Gastroesophageal sphincter (tissue), 4 donors: ENCODE measurements at regions not wholly inside any gene's neighbourhood (a gene's known extent, or its start where the extent isn't known, plus 50 kb on each side); places are given as distances from the start of the nearest gene placed in this dataset.

Source experiments
- ATAC-seq: fragments of 150-250 bp; one replicate; pipeline ENCODE4 v1.9.1; 2016; ENCODE audit warnings: mild to moderate bottlenecking, moderate library complexity
- H3K27ac ChIP-seq, 4 donors: fragments of 200-600 bp; sonication (generic) in 3 of 4; 1 replicate in 3 of 4; 2 replicates in 1 of 4; pipeline ENCODE4 v1.5.1; 2016 to 2019
- H3K27me3 ChIP-seq: fragments of 200-600 bp; sonication (generic); one replicate; pipeline ENCODE4 v1.5.1; 2019
- H3K36me3 ChIP-seq, 2 donors: fragments of 200-600 bp; sonication (generic); one replicate each; pipeline ENCODE4 v1.5.1; 2019; ENCODE audit warnings: control low read depth in 1 of 2
- H3K4me1 ChIP-seq, 3 donors: fragments of 200-600 bp; sonication (generic); 1 replicate in 2 of 3; 2 replicates in 1 of 3; pipeline ENCODE4 v1.5.1; 2016 to 2019; ENCODE audit warnings: control low read depth in 2 of 3
- H3K4me3 ChIP-seq, 2 donors: fragments of 200-600 bp; sonication (generic); one replicate each; pipeline ENCODE4 v1.5.1; 2019; ENCODE audit warnings: mild to moderate bottlenecking in 1 of 2, moderate library complexity in 1 of 2
- H3K9me3 ChIP-seq, 3 donors: fragments of 200-600 bp; sonication (generic); one replicate each; pipeline ENCODE4 v1.5.1; 2017 to 2019; ENCODE audit warnings: control low read depth in 2 of 3
- CTCF ChIP-seq, 4 experiments: fragments of 200-600 bp in 2 of 4; fragments of 450-650 bp in 2 of 4; sonication (generic) in 1 of 4; IDR thresholded peaks; one replicate each; pipeline ENCODE4 v1.5.1; 2017 to 2019; ENCODE audit warnings: antibody characterized with exemption in 4 of 4, mild to moderate bottlenecking in 2 of 4, moderate library complexity in 2 of 4
- EP300 ChIP-seq: sonication (generic); formaldehyde crosslinking; IDR thresholded peaks from one replicate; pipeline ENCODE4 v1.6.1; 2017; ENCODE audit warnings: antibody characterized with exemption, mild to moderate bottlenecking
- POLR2A ChIP-seq, 2 donors: fragments of 450-650 bp; IDR thresholded peaks; one replicate each; pipeline ENCODE4 v1.6.1; 2017; ENCODE audit warnings: antibody characterized with exemption in 2 of 2, mild to moderate bottlenecking in 2 of 2, moderate library complexity in 1 of 2
- POLR2AphosphoS5 ChIP-seq: sonication (generic); formaldehyde crosslinking; IDR thresholded peaks from one replicate; pipeline ENCODE4 v1.6.1; 2017; ENCODE audit warnings: antibody characterized with exemption
- WGBS, 2 donors: methylation state at CpG; one replicate each; pipeline ENCODE4 v1.1.5; 2018; ENCODE audit warnings: low coverage in 1 of 2; 5-methylcytosine and 5-hydroxymethylcytosine counted together
- small RNA-seq, 4 donors: library from RNA; depleted of rRNA; stranded (forward); fragments of <200 nt; gene quantifications; one replicate each; pipeline ENCODE3, GENCODE V24; 2016

- WGBS, 2 donors = 19% methylated on average over 8 to 12 of the region's 12 CpGs
- no peaks in the 10 kb centered on the region for H3K36me3 ChIP-seq
These were observed 54.2 kb upstream of the TMCO5A start for GRCh38 chr15:37880009-37880834.

GRCh38 chr15:37880835-37881153, 53.6 kb upstream of the TMCO5A start:
- no peak overlapping the region for H3K27ac ChIP-seq
- H3K4me1 ChIP-seq = no peaks in the 10 kb centered on the region
- TF ChIP-seq EP300 = no peak
- TF ChIP-seq CTCF (IDR thresholded peaks at IDR 0.05) = no peak
- TF ChIP-seq POLR2A (IDR thresholded peaks at IDR 0.05) = no peak
- TF ChIP-seq POLR2AphosphoS5 = no peak
- no peaks in the 10 kb centered on the region for H3K9me3 ChIP-seq
- ATAC-seq = no peak
- no peaks in the 10 kb centered on the region for H3K36me3 ChIP-seq
- H3K27me3 ChIP-seq = no peaks in the 10 kb centered on the region
- WGBS, 2 donors = 32 to 62% methylated on average over 2 of the region's 2 CpGs
- H3K4me3 ChIP-seq = no peak overlapping the region

More at GRCh38 chr15:37880009-37880834, 54.2 kb upstream of the TMCO5A start:
- no peak overlapping the region for H3K27ac ChIP-seq
- H3K9me3 ChIP-seq = no peaks in the 10 kb centered on the region
- no peak overlapping the region for H3K4me3 ChIP-seq
- peak; percentile 34 to 71 (median 51) for TF ChIP-seq CTCF (IDR thresholded peaks at IDR 0.05)
- no peak for TF ChIP-seq EP300
- no peaks in the 10 kb centered on the region for H3K27me3 ChIP-seq
- no peaks in the 10 kb centered on the region for H3K4me1 ChIP-seq
- no peak for ATAC-seq

- no peak overlapping the region for H3K27ac ChIP-seq
- no peaks in the 10 kb centered on the region for H3K27me3 ChIP-seq
- no peak for TF ChIP-seq EP300
- no peak for TF ChIP-seq POLR2A (IDR thresholded peaks at IDR 0.05)
- TF ChIP-seq CTCF (IDR thresholded peaks at IDR 0.05) = no peak
- TF ChIP-seq POLR2AphosphoS5 = no peak
- no peaks in the 10 kb centered on the region for H3K4me1 ChIP-seq
- WGBS, 2 donors = 69 to 89% methylated on average over 7 to 8 of the region's 8 CpGs
- H3K4me3 ChIP-seq = no peak overlapping the region
- H3K9me3 ChIP-seq = no peaks in the 10 kb centered on the region
- no peak for ATAC-seq
- H3K36me3 ChIP-seq = no peaks in the 10 kb centered on the region
These were observed 53.0 kb upstream of the TMCO5A start for GRCh38 chr15:37881237-37882013.

GRCh38 chr15:37882640-37883039, 51.8 kb upstream of the TMCO5A start:
- Histone ChIP-seq H3K36me3 (no peaks in the 10 kb centered on the region), H3K9me3 (no peaks in the 10 kb centered on the region), H3K4me1 (no peaks in the 10 kb centered on the region), H3K4me3 (no peak overlapping the region), H3K27me3 (no peaks in the 10 kb centered on the region), H3K27ac (no peak overlapping the region)
- TF ChIP-seq CTCF (IDR thresholded peaks at IDR 0.05) = no peak
- ATAC-seq = no peak
- 64 to 78% methylated on average over 2 of the region's 2 CpGs for WGBS, 2 donors

Small RNA genes lying in the stretch of these regions (small RNA-seq; reads per million reads assigned to genes)
- gene RF00017 = 0 reads per million in 4 donors
